ENCODE measurements at regions not wholly inside any gene's neighbourhood (a gene's known extent, or its start where the extent isn't known, plus 50 kb on each side); places are given as distances from the start of the nearest gene placed in this dataset.

DNA sequence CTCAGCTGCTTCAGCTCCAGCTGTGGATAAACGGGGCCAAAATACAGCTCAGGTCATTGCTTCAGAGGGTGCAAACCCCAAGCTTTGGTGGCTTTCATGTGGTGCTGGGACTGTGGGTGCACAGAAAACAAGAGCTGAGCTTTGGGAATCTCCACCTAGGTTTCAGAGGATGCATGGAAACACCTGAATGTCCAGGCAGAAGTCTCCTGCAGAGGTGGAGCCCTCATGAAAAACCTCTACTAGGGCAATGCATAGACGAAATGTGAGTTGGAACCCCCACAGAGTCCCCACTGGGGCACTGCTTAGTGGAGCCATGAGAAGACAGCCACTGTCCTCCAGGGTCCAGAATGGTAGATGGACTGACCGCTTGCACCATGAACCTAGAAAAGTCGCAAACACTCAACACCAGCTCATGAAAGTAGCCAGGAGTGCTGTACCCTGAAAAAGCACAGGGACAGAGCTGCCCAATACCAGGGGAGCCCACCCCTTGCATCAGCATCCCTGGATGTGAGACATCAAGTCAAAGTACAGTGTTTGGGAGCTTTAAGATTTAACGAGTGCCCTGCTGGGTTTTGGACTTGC is 147.9 kb upstream of the SOX11 start:
- Mint-ChIP-seq H3K36me3 (ENCODE audit: insufficient read depth, unreplicated experiment) (no peaks in the 10 kb centered on the region), H3K27me3 (ENCODE audit: insufficient read depth, unreplicated experiment) (no peaks in the 10 kb centered on the region)
- TF ChIP-seq, protein P1, sequence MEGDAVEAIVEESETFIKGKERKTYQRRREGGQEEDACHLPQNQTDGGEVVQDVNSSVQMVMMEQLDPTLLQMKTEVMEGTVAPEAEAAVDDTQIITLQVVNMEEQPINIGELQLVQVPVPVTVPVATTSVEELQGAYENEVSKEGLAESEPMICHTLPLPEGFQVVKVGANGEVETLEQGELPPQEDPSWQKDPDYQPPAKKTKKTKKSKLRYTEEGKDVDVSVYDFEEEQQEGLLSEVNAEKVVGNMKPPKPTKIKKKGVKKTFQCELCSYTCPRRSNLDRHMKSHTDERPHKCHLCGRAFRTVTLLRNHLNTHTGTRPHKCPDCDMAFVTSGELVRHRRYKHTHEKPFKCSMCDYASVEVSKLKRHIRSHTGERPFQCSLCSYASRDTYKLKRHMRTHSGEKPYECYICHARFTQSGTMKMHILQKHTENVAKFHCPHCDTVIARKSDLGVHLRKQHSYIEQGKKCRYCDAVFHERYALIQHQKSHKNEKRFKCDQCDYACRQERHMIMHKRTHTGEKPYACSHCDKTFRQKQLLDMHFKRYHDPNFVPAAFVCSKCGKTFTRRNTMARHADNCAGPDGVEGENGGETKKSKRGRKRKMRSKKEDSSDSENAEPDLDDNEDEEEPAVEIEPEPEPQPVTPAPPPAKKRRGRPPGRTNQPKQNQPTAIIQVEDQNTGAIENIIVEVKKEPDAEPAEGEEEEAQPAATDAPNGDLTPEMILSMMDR (IDR thresholded peaks at IDR 0.05; ENCODE audit: insufficient read depth in 1 of 2, low read depth in 1 of 2, low read length in 1 of 2, severe bottlenecking in 1 of 2, unreplicated experiment in 1 of 2), result no peak

GRCh38 chr2:5546181-5546580 is 146.0 kb upstream of the SOX11 start:
- TF ChIP-seq, protein P1 (IDR thresholded peaks at IDR 0.05; ENCODE audit: insufficient read depth in 1 of 2, low read depth in 1 of 2, low read length in 1 of 2, severe bottlenecking in 1 of 2, unreplicated experiment in 1 of 2), result no peak
- Histone ChIP-seq H3K9me3 (peaks cover 26% of the 10 kb centered on the region), H3K4me3 (ENCODE audit: low read depth, low read length) (no peak overlapping the region), H3K27me3 (replicated peaks; ENCODE audit: control insufficient read depth, insufficient read depth, low read length) (no peaks in the 10 kb centered on the region), H3K36me3 (ENCODE audit: control insufficient read depth, insufficient read depth, low read length) (no peaks in the 10 kb centered on the region), H3K4me1 (no peaks in the 10 kb centered on the region)
- no peak overlapping the region for H3K4me3 Mint-ChIP-seq (ENCODE audit: unreplicated experiment)
- no peaks in the 10 kb centered on the region for H3K4me1 Mint-ChIP-seq (ENCODE audit: low read depth, unreplicated experiment)
- no peak for DNase-seq
- CTCF ChIA-PET, result no interaction called here
- POLR2A ChIA-PET, result no interaction called here
- no peak overlapping the region for H3K27ac Mint-ChIP-seq (ENCODE audit: unreplicated experiment)
- no TSS peak for BruUV-seq (replicated peaks)
- no peaks in the 10 kb centered on the region for H3K27me3 Mint-ChIP-seq (ENCODE audit: insufficient read depth, unreplicated experiment)
- intact Hi-C loops (cut with micrococcal nuclease; ENCODE audit: unreplicated experiment), result no loop called here
- H3K9me3 Mint-ChIP-seq (ENCODE audit: unreplicated experiment), result peaks cover 32% of the 10 kb centered on the region
- H3K36me3 Mint-ChIP-seq (ENCODE audit: insufficient read depth, unreplicated experiment), result no peaks in the 10 kb centered on the region

More for the DNA sequence above, 147.9 kb upstream of the SOX11 start:
- DNase-seq, result no peak
- H3K36me3 ChIP-seq (ENCODE audit: control insufficient read depth, insufficient read depth, low read length), result no peaks in the 10 kb centered on the region
- POLR2A ChIA-PET, result no interaction called here
- H3K27me3 ChIP-seq (replicated peaks; ENCODE audit: control insufficient read depth, insufficient read depth, low read length), result no peaks in the 10 kb centered on the region
- no TSS peak for BruUV-seq (replicated peaks)
- CTCF ChIA-PET, result no interaction called here
- Mint-ChIP-seq H3K27ac (ENCODE audit: unreplicated experiment) (no peak overlapping the region), H3K4me1 (ENCODE audit: low read depth, unreplicated experiment) (no peaks in the 10 kb centered on the region), H3K4me3 (ENCODE audit: unreplicated experiment) (no peak overlapping the region), H3K9me3 (ENCODE audit: unreplicated experiment) (peaks cover 32% of the 10 kb centered on the region)
- intact Hi-C loops (cut with micrococcal nuclease; ENCODE audit: unreplicated experiment), result no loop called here
- no peak overlapping the region for H3K4me3 ChIP-seq (ENCODE audit: low read depth, low read length)
- H3K4me1 ChIP-seq, result no peaks in the 10 kb centered on the region
- peaks cover 24% of the 10 kb centered on the region for H3K9me3 ChIP-seq

- no peaks in the 10 kb centered on the region for H3K36me3 Mint-ChIP-seq (ENCODE audit: insufficient read depth, unreplicated experiment)
- H3K4me3 ChIP-seq (ENCODE audit: low read depth, low read length), result no peak overlapping the region
- H3K9me3 Mint-ChIP-seq (ENCODE audit: unreplicated experiment), result peaks cover 33% of the 10 kb centered on the region
- H3K27me3 ChIP-seq (replicated peaks; ENCODE audit: control insufficient read depth, insufficient read depth, low read length), result no peaks in the 10 kb centered on the region
- POLR2A ChIA-PET, result no interaction called here
- TF ChIP-seq, protein P1 (IDR thresholded peaks at IDR 0.05; ENCODE audit: insufficient read depth in 1 of 2, low read depth in 1 of 2, low read length in 1 of 2, severe bottlenecking in 1 of 2, unreplicated experiment in 1 of 2), result no peak
- intact Hi-C loops (cut with micrococcal nuclease; ENCODE audit: unreplicated experiment), result no loop called here
- H3K9me3 ChIP-seq, result peaks cover 17% of the 10 kb centered on the region
- H3K36me3 ChIP-seq (ENCODE audit: control insufficient read depth, insufficient read depth, low read length), result no peaks in the 10 kb centered on the region
- DNase-seq, result no peak
- BruUV-seq (replicated peaks), result no TSS peak
- H3K27me3 Mint-ChIP-seq (ENCODE audit: insufficient read depth, unreplicated experiment), result no peaks in the 10 kb centered on the region
- CTCF ChIA-PET, result no interaction called here
- no peak overlapping the region for H3K4me3 Mint-ChIP-seq (ENCODE audit: unreplicated experiment)
- H3K4me1 ChIP-seq, result no peaks in the 10 kb centered on the region
- no peak overlapping the region for H3K27ac Mint-ChIP-seq (ENCODE audit: unreplicated experiment)
- H3K4me1 Mint-ChIP-seq (ENCODE audit: low read depth, unreplicated experiment), result no peaks in the 10 kb centered on the region
Measured at GRCh38 chr2:5548991-5549715, 143.0 kb upstream of the SOX11 start.

Data from Caco-2 (cell line).